Neural cell (in vitro differentiated cells): ENCODE measurements at regions not wholly inside any gene's neighbourhood (a gene's known extent, or its start where the extent isn't known, plus 50 kb on each side); places are given as distances from the start of the nearest gene placed in this dataset.

ENCODE experiments used
- EP300 ChIP-seq: fragments of 450-650 bp; conservative IDR thresholded peaks from 2 replicates; pipeline ENCODE4 v1.6.1; 2014; ENCODE audit warnings: antibody characterized with exemption, mild to moderate bottlenecking, moderate library complexity; ENCODE audit not compliant: poor library complexity, severe bottlenecking
- POLR2AphosphoS5 ChIP-seq: IDR thresholded peaks from 2 replicates; pipeline ENCODE4 v1.6.1; 2012
- TF ChIP-seq, protein P1 (sequence below): fragments of 450-650 bp; IDR thresholded peaks from 2 replicates; pipeline ENCODE4 v1.5.1; 2014; ENCODE audit warnings: antibody characterized with exemption, mild to moderate bottlenecking, moderate library complexity; ENCODE audit not compliant: poor library complexity, severe bottlenecking

DNA sequence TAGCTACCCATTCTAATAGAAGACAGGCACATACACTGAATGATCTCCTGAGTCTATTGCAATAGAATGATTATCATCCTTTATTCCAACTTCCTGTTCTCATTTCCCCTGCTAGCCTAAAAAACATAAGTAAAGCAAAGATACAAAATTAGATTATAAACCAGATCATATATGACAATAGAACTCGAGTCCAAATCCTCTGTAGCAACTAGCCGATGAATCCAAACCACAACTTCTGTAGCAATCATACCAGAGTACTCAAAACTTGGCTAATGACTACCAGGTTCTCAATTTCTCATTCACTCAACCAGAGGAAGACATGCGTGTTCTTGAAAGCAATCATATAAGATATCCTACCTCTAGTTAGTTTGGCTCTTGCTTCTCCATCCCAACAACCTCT lies 622.1 kb downstream of the PSAT1 start:
- TF ChIP-seq, protein P1, sequence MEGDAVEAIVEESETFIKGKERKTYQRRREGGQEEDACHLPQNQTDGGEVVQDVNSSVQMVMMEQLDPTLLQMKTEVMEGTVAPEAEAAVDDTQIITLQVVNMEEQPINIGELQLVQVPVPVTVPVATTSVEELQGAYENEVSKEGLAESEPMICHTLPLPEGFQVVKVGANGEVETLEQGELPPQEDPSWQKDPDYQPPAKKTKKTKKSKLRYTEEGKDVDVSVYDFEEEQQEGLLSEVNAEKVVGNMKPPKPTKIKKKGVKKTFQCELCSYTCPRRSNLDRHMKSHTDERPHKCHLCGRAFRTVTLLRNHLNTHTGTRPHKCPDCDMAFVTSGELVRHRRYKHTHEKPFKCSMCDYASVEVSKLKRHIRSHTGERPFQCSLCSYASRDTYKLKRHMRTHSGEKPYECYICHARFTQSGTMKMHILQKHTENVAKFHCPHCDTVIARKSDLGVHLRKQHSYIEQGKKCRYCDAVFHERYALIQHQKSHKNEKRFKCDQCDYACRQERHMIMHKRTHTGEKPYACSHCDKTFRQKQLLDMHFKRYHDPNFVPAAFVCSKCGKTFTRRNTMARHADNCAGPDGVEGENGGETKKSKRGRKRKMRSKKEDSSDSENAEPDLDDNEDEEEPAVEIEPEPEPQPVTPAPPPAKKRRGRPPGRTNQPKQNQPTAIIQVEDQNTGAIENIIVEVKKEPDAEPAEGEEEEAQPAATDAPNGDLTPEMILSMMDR: no peak
- TF ChIP-seq POLR2AphosphoS5 (no peak), EP300 (no peak)
